ENCODE measurements at regions not wholly inside any gene's neighbourhood (a gene's known extent, or its start where the extent isn't known, plus 50 kb on each side); places are given as distances from the start of the nearest gene placed in this dataset.

- H3K9ac ChIP-seq (ENCODE audit: control insufficient read depth, extremely low read depth, insufficient read depth, low read length), result no peak overlapping the region
- H2AFZ ChIP-seq (ENCODE audit: control insufficient read depth, low read length), result no peak overlapping the region
- H3K9me3 ChIP-seq (ENCODE audit: control insufficient read depth, low read depth, low read length), result no peaks in the 10 kb centered on the region
- no peak overlapping the region for H3K4me2 ChIP-seq (ENCODE audit: control insufficient read depth, extremely low read depth, insufficient read depth, low read depth, low read length)
- no peaks in the 10 kb centered on the region for H4K20me1 ChIP-seq (ENCODE audit: control insufficient read depth, extremely low read depth, insufficient read depth, low read length)
- no peak overlapping the region for H3K4me3 ChIP-seq (ENCODE audit: control insufficient read depth in 2 of 3, extremely low read depth in 1 of 3, insufficient read depth in 2 of 3, low read depth in 1 of 3, low read length in 3 of 3)
- dilution Hi-C loops (cut with MboI; ENCODE audit: extremely low pct_ligation_motif_present, low sequenced_read_pairs), result no loop called here
- FAIRE-seq, result no peak
- peaks cover 2% of the 10 kb centered on the region for H3K27me3 ChIP-seq (ENCODE audit: control insufficient read depth, extremely low read depth, insufficient read depth, low read length)
- no peaks in the 10 kb centered on the region for H3K79me2 ChIP-seq (ENCODE audit: control insufficient read depth, insufficient read depth, low read length)
- no peaks in the 10 kb centered on the region for H3K36me3 ChIP-seq (ENCODE audit: control insufficient read depth in 2 of 2, extremely low read depth in 1 of 2, insufficient read depth in 2 of 2, low read length in 2 of 2)
- no peak for DNase-seq (ENCODE audit: low read depth, low spot score)
- no peaks in the 10 kb centered on the region for H3K9me1 ChIP-seq (ENCODE audit: control insufficient read depth, extremely low read depth, insufficient read depth, low read length)
- no peak for TF ChIP-seq EZH2 (IDR thresholded peaks at IDR 0.05; ENCODE audit: low read length)
- TF ChIP-seq, protein P1, sequence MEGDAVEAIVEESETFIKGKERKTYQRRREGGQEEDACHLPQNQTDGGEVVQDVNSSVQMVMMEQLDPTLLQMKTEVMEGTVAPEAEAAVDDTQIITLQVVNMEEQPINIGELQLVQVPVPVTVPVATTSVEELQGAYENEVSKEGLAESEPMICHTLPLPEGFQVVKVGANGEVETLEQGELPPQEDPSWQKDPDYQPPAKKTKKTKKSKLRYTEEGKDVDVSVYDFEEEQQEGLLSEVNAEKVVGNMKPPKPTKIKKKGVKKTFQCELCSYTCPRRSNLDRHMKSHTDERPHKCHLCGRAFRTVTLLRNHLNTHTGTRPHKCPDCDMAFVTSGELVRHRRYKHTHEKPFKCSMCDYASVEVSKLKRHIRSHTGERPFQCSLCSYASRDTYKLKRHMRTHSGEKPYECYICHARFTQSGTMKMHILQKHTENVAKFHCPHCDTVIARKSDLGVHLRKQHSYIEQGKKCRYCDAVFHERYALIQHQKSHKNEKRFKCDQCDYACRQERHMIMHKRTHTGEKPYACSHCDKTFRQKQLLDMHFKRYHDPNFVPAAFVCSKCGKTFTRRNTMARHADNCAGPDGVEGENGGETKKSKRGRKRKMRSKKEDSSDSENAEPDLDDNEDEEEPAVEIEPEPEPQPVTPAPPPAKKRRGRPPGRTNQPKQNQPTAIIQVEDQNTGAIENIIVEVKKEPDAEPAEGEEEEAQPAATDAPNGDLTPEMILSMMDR (optimal IDR thresholded peaks at IDR 0.05 in 1 of 3, IDR thresholded peaks at IDR 0.05 in 1 of 3, conservative IDR thresholded peaks at IDR 0.05 in 1 of 3; ENCODE audit: extremely low read depth in 1 of 3, insufficient read depth in 2 of 3, low read length in 3 of 3), result no peak
- no peaks in the 10 kb centered on the region for H3K4me1 ChIP-seq (ENCODE audit: control insufficient read depth, extremely low read depth, insufficient read depth, low read length)
- no peak overlapping the region for H3K27ac ChIP-seq (ENCODE audit: control insufficient read depth, insufficient read depth, low read length)
Observed at GRCh38 chr10:42976351-42977031, 100.4 kb upstream of the RET start.

- no peak for DNase-seq (ENCODE audit: low read depth, low spot score)
- Histone ChIP-seq H3K36me3 (ENCODE audit: control insufficient read depth in 2 of 2, extremely low read depth in 1 of 2, insufficient read depth in 2 of 2, low read length in 2 of 2) (no peaks in the 10 kb centered on the region), H3K9me3 (ENCODE audit: control insufficient read depth, low read depth, low read length) (no peaks in the 10 kb centered on the region), H3K4me1 (ENCODE audit: control insufficient read depth, extremely low read depth, insufficient read depth, low read length) (no peaks in the 10 kb centered on the region), H2AFZ (ENCODE audit: control insufficient read depth, low read length) (no peak overlapping the region), H3K79me2 (ENCODE audit: control insufficient read depth, insufficient read depth, low read length) (no peaks in the 10 kb centered on the region), H3K4me2 (ENCODE audit: control insufficient read depth, extremely low read depth, insufficient read depth, low read depth, low read length) (no peak overlapping the region), H3K9ac (ENCODE audit: control insufficient read depth, extremely low read depth, insufficient read depth, low read length) (no peak overlapping the region), H3K27ac (ENCODE audit: control insufficient read depth, insufficient read depth, low read length) (no peak overlapping the region), H3K27me3 (ENCODE audit: control insufficient read depth, extremely low read depth, insufficient read depth, low read length) (peaks cover 2% of the 10 kb centered on the region), H3K4me3 (ENCODE audit: control insufficient read depth in 2 of 3, extremely low read depth in 1 of 3, insufficient read depth in 2 of 3, low read depth in 1 of 3, low read length in 3 of 3) (no peak overlapping the region), H3K9me1 (ENCODE audit: control insufficient read depth, extremely low read depth, insufficient read depth, low read length) (no peaks in the 10 kb centered on the region), H4K20me1 (ENCODE audit: control insufficient read depth, extremely low read depth, insufficient read depth, low read length) (no peaks in the 10 kb centered on the region)
- dilution Hi-C loops (cut with MboI; ENCODE audit: extremely low pct_ligation_motif_present, low sequenced_read_pairs), result no loop called here
- TF ChIP-seq EZH2 (IDR thresholded peaks at IDR 0.05; ENCODE audit: low read length), result no peak
- TF ChIP-seq, protein P1 (optimal IDR thresholded peaks at IDR 0.05 in 1 of 3, IDR thresholded peaks at IDR 0.05 in 1 of 3, conservative IDR thresholded peaks at IDR 0.05 in 1 of 3; ENCODE audit: extremely low read depth in 1 of 3, insufficient read depth in 2 of 3, low read length in 3 of 3), result no peak
- no peak for FAIRE-seq
Observed at GRCh38 chr10:42977032-42977416, 99.8 kb upstream of the RET start.
